Naive thymus-derived CD4-positive, alpha-beta T cell (primary cell): ENCODE measurements at regions not wholly inside any gene's neighbourhood (a gene's known extent, or its start where the extent isn't known, plus 50 kb on each side); places are given as distances from the start of the nearest gene placed in this dataset.

Source experiments
- ATAC-seq: fragments of 150-1000 bp; cut with Tn5 transposase; 2 replicates; pipeline ENCODE4 v1.10.0; 2021; ENCODE audit warnings: mild to moderate bottlenecking, moderate library complexity
- CTCF ChIA-PET: fragments of 350-600 bp; sonication (Branson Sonifier 250); formaldehyde crosslinking; loops from one replicate; lab custom pipeline; 2021; ENCODE audit warnings: antibody characterized with exemption; lab: Charles Lee
- POLR2A ChIA-PET: fragments of 350-600 bp; sonication (Branson Sonifier 250); formaldehyde crosslinking; loops from one replicate; lab custom pipeline; 2021; ENCODE audit warnings: antibody characterized with exemption, inconsistent platforms; lab: Charles Lee
- DNase-seq, 9 donors: peaks; one replicate each; pipeline versions ENCODE4 v3.0.0 to v3.0.0-alpha.2; 2020 to 2022; ENCODE audit warnings: mixed read lengths in 1 of 9
- H3K27ac ChIP-seq: one replicate; pipeline ENCODE4 v1.7.0; 2013; ENCODE audit warnings: mild to moderate bottlenecking, low read depth, low read length, moderate library complexity
- H3K27me3 ChIP-seq, 2 donors: one replicate each; pipeline ENCODE4 v1.7.0; 2013; ENCODE audit warnings: low read length in 2 of 2, mild to moderate bottlenecking in 2 of 2, moderate library complexity in 2 of 2; ENCODE audit not compliant: control insufficient read depth in 2 of 2, insufficient read depth in 2 of 2
- H3K36me3 ChIP-seq, 3 experiments: 1 replicate in 2 of 3; 2 replicates in 1 of 3; pipeline ENCODE4 v1.7.0; 2013; ENCODE audit warnings: low read length in 3 of 3, mild to moderate bottlenecking in 3 of 3, moderate library complexity in 1 of 3; ENCODE audit not compliant: insufficient read depth in 3 of 3, control insufficient read depth in 2 of 3
- H3K4me1 ChIP-seq, 2 donors: one replicate each; pipeline ENCODE4 v1.7.0; 2013; ENCODE audit warnings: low read length in 2 of 2, mild to moderate bottlenecking in 2 of 2, moderate library complexity in 1 of 2; ENCODE audit not compliant: control insufficient read depth in 2 of 2, insufficient read depth in 2 of 2
- H3K4me3 ChIP-seq: 2 replicates; pipeline ENCODE4 v1.7.0; 2013; ENCODE audit warnings: mild to moderate bottlenecking, low read length
- H3K9me3 ChIP-seq, 3 experiments: 1 replicate in 2 of 3; 2 replicates in 1 of 3; pipeline ENCODE4 v1.7.0; 2013; ENCODE audit warnings: low read length in 3 of 3; ENCODE audit not compliant: control insufficient read depth in 2 of 3
- H3K27ac Mint-ChIP-seq, 9 donors: one replicate each; pipeline ENCODE4 v1.8.0; 2020 to 2022; ENCODE audit warnings: mixed read lengths in 9 of 9, mild to moderate bottlenecking in 8 of 9, moderate library complexity in 5 of 9, inconsistent platforms in 2 of 9
- H3K27me3 Mint-ChIP-seq, 5 donors: one replicate each; pipeline ENCODE4 v1.8.0; 2021 to 2022; ENCODE audit warnings: mixed read lengths in 5 of 5, mild to moderate bottlenecking in 1 of 5
- H3K36me3 Mint-ChIP-seq, 5 donors: one replicate each; pipeline ENCODE4 v1.8.0; 2020 to 2022; ENCODE audit warnings: mixed read lengths in 5 of 5, mild to moderate bottlenecking in 3 of 5, inconsistent platforms in 1 of 5
- H3K4me1 Mint-ChIP-seq, 7 donors: one replicate each; pipeline ENCODE4 v1.8.0; 2020 to 2022; ENCODE audit warnings: mixed read lengths in 7 of 7, mild to moderate bottlenecking in 3 of 7, inconsistent platforms in 1 of 7
- H3K4me3 Mint-ChIP-seq, 10 donors: one replicate each; pipeline ENCODE4 v1.8.0; 2020 to 2022; ENCODE audit warnings: mild to moderate bottlenecking in 10 of 10, mixed read lengths in 10 of 10, moderate library complexity in 6 of 10, inconsistent platforms in 2 of 10
- H3K9me3 Mint-ChIP-seq, 11 donors: one replicate each; pipeline ENCODE4 v1.8.0; 2020 to 2022; ENCODE audit warnings: mixed read lengths in 11 of 11, mild to moderate bottlenecking in 4 of 11, inconsistent platforms in 1 of 11, moderate library complexity in 1 of 11
- intact Hi-C, 2 donors: fragments of 100-400 bp; cut with micrococcal nuclease; formaldehyde crosslinking; loops; one replicate each; pipeline ENCODE4 v1.15.1; 2023

DNA sequence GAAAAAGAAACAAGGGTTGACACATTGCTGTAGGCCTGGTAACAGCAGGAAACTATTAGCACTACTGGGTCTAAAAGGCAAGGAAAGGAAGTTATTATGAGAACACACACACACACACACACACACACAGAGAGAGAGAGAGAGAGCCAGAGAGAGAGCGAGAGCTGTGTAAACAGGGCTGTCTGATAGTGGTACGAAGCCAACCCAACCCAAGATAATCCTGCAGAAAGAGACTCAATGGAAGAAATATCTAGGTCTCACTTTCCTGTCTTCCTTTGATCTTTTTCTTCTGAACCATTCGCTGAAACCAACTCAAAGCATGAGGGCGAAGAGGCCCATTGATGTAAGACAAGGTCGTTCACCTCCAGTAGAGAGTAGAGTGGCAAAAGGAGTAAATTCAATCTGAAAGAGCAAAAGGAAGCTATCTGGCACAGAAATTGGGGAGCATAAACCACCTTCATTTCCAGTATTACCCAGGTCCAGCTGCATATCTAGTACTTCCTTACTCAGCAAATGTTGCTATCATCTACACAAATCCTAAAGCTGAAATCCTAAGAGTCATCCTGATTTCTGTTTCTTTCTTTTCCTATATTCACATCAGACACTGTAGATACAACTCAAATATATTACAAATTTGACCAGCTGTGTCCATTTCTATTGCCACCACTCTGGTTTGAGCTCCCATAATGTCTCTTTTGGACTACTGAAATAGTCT lies 110.2 kb downstream of the TMEM26 start:
- H3K9me3 ChIP-seq: no peaks in the 10 kb centered on the region
- Mint-ChIP-seq H3K27ac (peak overlapping the region in 3 of 9 donors; percentile 4 to 58 (median 18)), H3K4me3 (peak overlapping the region in 4 of 10 donors; percentile 2 to 14 (median 9)), H3K27me3 (peaks cover 3 to 6% (median 4%) of the 10 kb centered on the region in 5 donors), H3K4me1 (peaks cover 2 to 20% (median 14%) of the 10 kb centered on the region in 7 donors), H3K9me3 (peaks cover 0 to 6% (median 0%) of the 10 kb centered on the region in 11 donors), H3K36me3 (peaks cover 0 to 4% (median 0%) of the 10 kb centered on the region in 5 donors)
- H3K36me3 ChIP-seq: no peaks in the 10 kb centered on the region
- ATAC-seq (no peak), DNase-seq (peak in 3 of 9 donors; percentile 11 to 32 (median 14))
- no peak overlapping the region for H3K4me3 ChIP-seq
- intact Hi-C loops: no loop called here
- ChIA-PET CTCF (no interaction called here), POLR2A (no interaction called here)
- no peak overlapping the region for H3K27ac ChIP-seq
- no peaks in the 10 kb centered on the region for H3K27me3 ChIP-seq
- no peaks in the 10 kb centered on the region for H3K4me1 ChIP-seq

DNA sequence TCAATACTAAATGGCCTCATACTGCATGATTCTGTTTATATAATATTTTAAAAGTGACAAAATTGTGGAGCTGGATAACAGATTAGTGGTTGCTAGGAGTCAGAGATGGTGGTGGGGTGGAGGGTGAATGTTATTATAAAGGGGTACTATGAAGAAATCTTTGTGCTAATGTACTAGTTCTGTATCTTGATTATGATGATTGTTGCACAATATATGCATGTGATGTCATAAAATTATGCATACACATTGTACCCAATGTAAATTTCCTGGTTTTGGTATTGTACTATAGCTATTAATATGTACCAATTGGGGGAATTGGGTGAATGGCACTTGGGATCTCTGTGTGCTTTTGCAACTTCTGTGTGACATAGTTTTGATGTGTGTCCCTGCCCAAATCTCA lies 112.2 kb downstream of the TMEM26 start:
- no peak for ATAC-seq
- H3K9me3 ChIP-seq: no peaks in the 10 kb centered on the region
- H3K36me3 ChIP-seq: no peaks in the 10 kb centered on the region
- no peak overlapping the region for H3K4me3 Mint-ChIP-seq
- intact Hi-C loops: no loop called here
- peaks cover 2 to 20% (median 14%) of the 10 kb centered on the region in 7 donors for H3K4me1 Mint-ChIP-seq
- H3K36me3 Mint-ChIP-seq: no peaks in the 10 kb centered on the region
- H3K9me3 Mint-ChIP-seq: peaks cover 0 to 8% (median 0%) of the 10 kb centered on the region in 11 donors
- DNase-seq: no peak
- H3K27ac Mint-ChIP-seq: no peak overlapping the region
- ChIA-PET POLR2A (no interaction called here), CTCF (no interaction called here)
- no peaks in the 10 kb centered on the region for H3K27me3 ChIP-seq
- H3K4me1 ChIP-seq: no peaks in the 10 kb centered on the region
- H3K27ac ChIP-seq: no peak overlapping the region
- peaks cover under 1 to 9% (median 6%) of the 10 kb centered on the region in 5 donors for H3K27me3 Mint-ChIP-seq
- no peak overlapping the region for H3K4me3 ChIP-seq

DNA sequence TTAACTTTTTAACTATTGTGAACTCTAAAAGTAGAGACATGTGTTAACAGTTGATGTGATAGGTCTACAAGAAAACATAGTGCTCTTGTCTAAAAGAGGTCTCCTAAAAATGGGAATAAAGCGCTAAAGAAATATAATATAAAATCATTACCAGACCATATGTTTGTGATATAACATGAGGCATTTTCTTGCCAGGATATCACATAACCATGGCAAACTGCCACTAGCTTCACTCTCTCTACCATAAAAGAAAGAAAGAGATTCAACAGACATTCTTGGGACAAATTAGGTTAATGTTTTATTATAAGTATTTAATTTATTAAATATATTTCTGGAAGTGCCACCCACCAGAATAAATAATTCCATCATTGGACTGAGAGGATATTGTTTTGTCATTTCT lies 115.0 kb downstream of the TMEM26 start:
- CTCF ChIA-PET: no interaction called here

DNA sequence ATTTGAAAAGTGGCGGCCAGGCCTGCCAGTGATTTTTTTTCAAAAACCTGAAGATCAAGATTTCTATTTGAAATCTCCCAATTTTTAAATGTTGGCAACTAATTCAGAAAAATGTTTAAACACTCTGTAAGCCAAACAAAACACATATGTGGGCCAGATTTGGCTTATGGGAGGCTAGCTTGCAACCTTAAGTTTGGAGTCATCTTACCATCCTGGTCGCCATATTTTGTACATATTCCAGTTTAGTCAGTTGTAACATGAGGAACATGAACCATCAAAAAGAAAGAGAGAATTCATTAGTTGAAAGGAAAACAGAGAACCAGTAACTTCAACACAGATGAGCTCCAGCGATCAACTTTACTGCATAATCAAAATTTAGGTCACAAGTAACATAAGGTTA lies 115.4 kb downstream of the TMEM26 start:
- H3K9me3 ChIP-seq: no peaks in the 10 kb centered on the region
- no peaks in the 10 kb centered on the region for H3K27me3 ChIP-seq
- no peak overlapping the region for H3K27ac Mint-ChIP-seq
- intact Hi-C loops: no loop called here
- H3K27me3 Mint-ChIP-seq: peaks cover 0 to 11% (median 6%) of the 10 kb centered on the region in 5 donors
- ATAC-seq: no peak
- H3K36me3 Mint-ChIP-seq: no peaks in the 10 kb centered on the region
- H3K4me3 Mint-ChIP-seq: no peak overlapping the region
- CTCF ChIA-PET: no interaction called here
- H3K4me1 Mint-ChIP-seq: peaks cover 3 to 7% (median 6%) of the 10 kb centered on the region in 7 donors
- H3K4me1 ChIP-seq: no peaks in the 10 kb centered on the region
- DNase-seq: no peak
- no peak overlapping the region for H3K27ac ChIP-seq
- no peak overlapping the region for H3K4me3 ChIP-seq
- no peaks in the 10 kb centered on the region for H3K36me3 ChIP-seq
- POLR2A ChIA-PET: no interaction called here
- peaks cover 0 to 5% (median 2%) of the 10 kb centered on the region in 11 donors for H3K9me3 Mint-ChIP-seq

More for the DNA sequence above, 115.0 kb downstream of the TMEM26 start:
- H3K4me3 Mint-ChIP-seq: no peak overlapping the region
- H3K27ac Mint-ChIP-seq: no peak overlapping the region
- Histone ChIP-seq H3K27me3 (no peaks in the 10 kb centered on the region), H3K9me3 (no peaks in the 10 kb centered on the region), H3K36me3 (no peaks in the 10 kb centered on the region), H3K4me3 (no peak overlapping the region), H3K4me1 (no peaks in the 10 kb centered on the region), H3K27ac (no peak overlapping the region)
- intact Hi-C loops: no loop called here
- DNase-seq: no peak
- POLR2A ChIA-PET: no interaction called here
- H3K4me1 Mint-ChIP-seq: peaks cover 4 to 11% (median 10%) of the 10 kb centered on the region in 7 donors
- H3K36me3 Mint-ChIP-seq: no peaks in the 10 kb centered on the region
- ATAC-seq: no peak
- peaks cover 0 to 6% (median 2%) of the 10 kb centered on the region in 11 donors for H3K9me3 Mint-ChIP-seq
- H3K27me3 Mint-ChIP-seq: peaks cover 0 to 11% (median 6%) of the 10 kb centered on the region in 5 donors

DNA sequence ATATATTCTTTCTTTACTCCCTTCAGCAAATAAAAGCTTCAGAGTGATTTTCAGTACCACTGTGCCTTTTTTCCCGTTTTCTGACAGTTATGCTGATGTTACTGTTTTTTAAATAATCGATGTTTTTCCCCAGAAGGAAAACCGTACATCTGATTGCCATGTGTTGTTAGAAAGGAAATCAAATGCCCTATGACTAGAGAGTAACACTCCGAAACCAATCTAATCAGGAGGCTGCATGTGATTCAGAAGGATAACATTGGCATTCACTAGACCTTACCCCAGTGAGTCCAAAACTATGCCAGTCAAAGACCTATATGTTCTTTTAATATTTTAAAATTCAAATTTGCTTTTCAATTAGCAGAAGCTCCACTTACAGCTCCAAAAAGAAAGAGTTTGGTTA lies 116.3 kb downstream of the TMEM26 start:
- CTCF ChIA-PET: no interaction called here
- H3K4me1 Mint-ChIP-seq: peaks cover 0 to 2% (median 0%) of the 10 kb centered on the region in 7 donors

DNA sequence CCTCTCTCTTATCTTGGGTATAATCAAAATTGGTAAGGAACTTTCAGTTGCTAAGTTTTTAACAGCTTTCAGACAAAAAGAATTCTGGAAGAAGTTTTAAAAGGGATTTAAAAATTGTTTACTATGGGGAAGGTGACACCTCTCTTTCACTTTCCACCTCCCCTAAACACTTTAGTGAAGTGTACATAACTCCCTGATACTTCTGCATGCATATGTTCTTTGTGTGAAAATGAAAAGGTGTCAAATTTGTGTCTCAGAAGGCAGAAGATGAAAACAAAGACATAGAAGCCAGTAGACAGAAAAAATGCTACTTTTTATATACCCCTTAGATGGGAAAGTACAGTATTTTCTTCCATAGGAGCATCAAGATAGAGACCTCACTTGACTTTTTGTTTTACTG lies 117.8 kb downstream of the TMEM26 start:
- intact Hi-C loops: no loop called here
- ATAC-seq: no peak
- Histone ChIP-seq H3K27me3 (no peaks in the 10 kb centered on the region), H3K9me3 (no peaks in the 10 kb centered on the region), H3K27ac (no peak overlapping the region), H3K4me3 (no peak overlapping the region), H3K4me1 (no peaks in the 10 kb centered on the region), H3K36me3 (no peaks in the 10 kb centered on the region)
- Mint-ChIP-seq H3K4me1 (peaks cover 0 to 2% (median 0%) of the 10 kb centered on the region in 7 donors), H3K4me3 (no peak overlapping the region), H3K36me3 (no peaks in the 10 kb centered on the region), H3K9me3 (peaks cover 0 to 8% (median 3%) of the 10 kb centered on the region in 11 donors), H3K27ac (no peak overlapping the region), H3K27me3 (peaks cover 0 to 15% (median 6%) of the 10 kb centered on the region in 5 donors)
- DNase-seq: no peak
- CTCF ChIA-PET: no interaction called here
- POLR2A ChIA-PET: no interaction called here

More for the DNA sequence above, 116.3 kb downstream of the TMEM26 start:
- POLR2A ChIA-PET: no interaction called here
- Mint-ChIP-seq H3K27ac (no peak overlapping the region), H3K27me3 (peaks cover 0 to 11% (median 6%) of the 10 kb centered on the region in 5 donors), H3K9me3 (peaks cover 0 to 4% (median 2%) of the 10 kb centered on the region in 11 donors), H3K4me3 (no peak overlapping the region), H3K36me3 (no peaks in the 10 kb centered on the region)
- Histone ChIP-seq H3K4me3 (no peak overlapping the region), H3K36me3 (no peaks in the 10 kb centered on the region), H3K9me3 (no peaks in the 10 kb centered on the region), H3K4me1 (no peaks in the 10 kb centered on the region), H3K27me3 (no peaks in the 10 kb centered on the region), H3K27ac (no peak overlapping the region)
- no peak for ATAC-seq
- no peak for DNase-seq
- intact Hi-C loops: no loop called here

DNA sequence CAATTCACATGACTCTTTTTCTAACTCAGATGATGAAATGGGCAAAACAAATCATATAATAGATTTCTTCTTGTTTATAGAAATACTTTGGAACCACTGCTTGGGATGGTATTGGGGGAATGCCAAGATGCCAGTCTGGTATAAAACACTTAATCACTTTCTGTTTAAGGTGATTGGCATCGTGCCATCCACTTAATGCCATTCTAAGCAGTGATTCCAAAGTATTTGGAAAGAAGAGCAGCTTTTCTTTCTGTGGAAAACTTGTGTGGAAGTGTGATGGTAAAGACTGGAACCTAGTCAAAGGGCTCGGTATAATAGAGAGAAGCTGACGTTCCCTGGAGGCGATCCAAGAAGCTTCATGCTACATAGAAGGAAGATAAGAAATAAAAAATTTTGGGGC lies 120.6 kb downstream of the TMEM26 start:
- H3K9me3 ChIP-seq: no peaks in the 10 kb centered on the region
- H3K27me3 ChIP-seq: no peaks in the 10 kb centered on the region
- ATAC-seq (no peak), DNase-seq (no peak)
- H3K27ac ChIP-seq: no peak overlapping the region
- POLR2A ChIA-PET: no interaction called here
- Mint-ChIP-seq H3K9me3 (peaks cover 2 to 27% (median 6%) of the 10 kb centered on the region in 11 donors), H3K27ac (no peak overlapping the region), H3K4me3 (no peak overlapping the region), H3K27me3 (peaks cover 3 to 15% (median 4%) of the 10 kb centered on the region in 5 donors), H3K4me1 (peaks cover 0 to 2% (median 0%) of the 10 kb centered on the region in 7 donors), H3K36me3 (no peaks in the 10 kb centered on the region)
- intact Hi-C loops: no loop called here
- no peak overlapping the region for H3K4me3 ChIP-seq
- H3K4me1 ChIP-seq: no peaks in the 10 kb centered on the region
- CTCF ChIA-PET: no interaction called here
- H3K36me3 ChIP-seq: no peaks in the 10 kb centered on the region
